GM21381 (cell line): ENCODE measurements at regions not wholly inside any gene's neighbourhood (a gene's known extent, or its start where the extent isn't known, plus 50 kb on each side); places are given as distances from the start of the nearest gene placed in this dataset.
"Not testable (repeated sequence)": the region's sequence is repeated elsewhere in the genome, so short reads cannot be mapped to it uniquely, and the experiment has no call there.

ENCODE experiments used
- ATAC-seq: cut with Tn5 transposase; IDR thresholded peaks from one replicate; pipeline ENCODE4 v1.9.1; 2021; ENCODE audit warnings: mild to moderate bottlenecking, moderate library complexity; ENCODE audit not compliant: unreplicated experiment

DNA sequence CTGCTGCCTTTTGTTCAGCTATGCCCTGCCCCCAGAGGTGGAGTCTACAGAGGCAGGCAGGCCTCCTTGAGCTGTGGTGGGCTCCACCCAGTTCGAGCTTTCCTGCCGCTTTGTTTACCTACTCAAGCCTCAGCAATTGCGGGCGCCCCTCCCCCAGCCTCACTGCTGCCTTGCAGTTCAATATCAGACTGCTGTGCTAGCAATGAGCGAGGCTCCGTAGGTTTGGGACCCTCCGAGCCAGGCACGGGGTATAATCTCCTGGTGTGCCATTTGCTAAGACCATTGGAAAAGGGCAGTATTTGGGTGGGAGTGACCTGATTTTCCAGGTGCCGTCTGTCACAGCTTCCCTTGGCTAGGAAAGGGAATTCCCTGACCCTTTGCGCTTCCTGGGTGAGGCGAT, 51.9 kb downstream of the DIPK2A start:
- ATAC-seq = not testable (repeated sequence)

DNA sequence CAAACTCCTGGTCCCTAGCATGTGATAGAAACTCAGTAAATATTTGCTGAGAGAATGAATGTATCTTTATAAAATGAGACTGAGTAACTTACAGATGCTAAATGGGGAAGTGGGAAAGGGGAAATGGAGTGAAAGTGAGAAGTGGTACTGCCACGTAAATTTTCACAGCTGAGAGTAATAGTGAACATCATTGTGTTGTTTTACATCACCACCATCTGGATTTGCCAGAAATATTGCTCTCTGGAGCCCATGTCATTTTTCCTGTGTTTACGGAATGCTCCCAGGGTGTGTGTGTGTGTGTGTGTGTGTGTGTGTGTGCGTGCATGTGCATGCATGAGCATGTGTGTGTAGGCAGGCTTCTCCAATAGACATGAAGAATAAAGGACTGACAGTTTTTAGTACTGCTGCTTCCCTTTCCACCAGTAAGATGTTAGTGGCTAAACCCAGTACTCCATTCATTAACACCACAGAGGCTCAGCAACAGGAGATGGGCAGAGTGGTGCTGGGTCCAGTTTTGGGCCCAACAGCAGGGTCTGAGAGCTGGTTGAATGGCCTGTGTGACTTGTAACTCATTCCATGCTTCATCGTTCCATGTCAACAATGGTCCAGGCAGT, 57.3 kb downstream of the DIPK2A start:
- peak; percentile 87 for ATAC-seq

DNA sequence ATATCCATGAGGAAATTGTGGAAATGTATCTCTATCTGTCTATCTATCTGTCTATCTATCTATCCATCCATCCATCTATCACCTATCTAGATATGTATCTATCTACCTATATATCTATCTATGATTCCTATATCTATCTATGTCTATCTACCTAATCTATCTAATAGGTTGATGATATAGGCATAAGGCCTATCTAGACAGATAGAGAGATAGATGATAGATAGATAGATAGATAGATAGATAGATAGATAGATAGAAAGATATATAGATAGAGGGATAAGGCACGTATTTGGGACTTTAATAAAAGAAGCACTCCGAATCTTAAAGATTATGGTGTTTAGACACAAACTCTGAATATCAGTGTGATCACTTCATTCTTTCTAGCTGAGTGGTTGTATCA, 58.1 kb downstream of the DIPK2A start:
- ATAC-seq = no peak

DNA sequence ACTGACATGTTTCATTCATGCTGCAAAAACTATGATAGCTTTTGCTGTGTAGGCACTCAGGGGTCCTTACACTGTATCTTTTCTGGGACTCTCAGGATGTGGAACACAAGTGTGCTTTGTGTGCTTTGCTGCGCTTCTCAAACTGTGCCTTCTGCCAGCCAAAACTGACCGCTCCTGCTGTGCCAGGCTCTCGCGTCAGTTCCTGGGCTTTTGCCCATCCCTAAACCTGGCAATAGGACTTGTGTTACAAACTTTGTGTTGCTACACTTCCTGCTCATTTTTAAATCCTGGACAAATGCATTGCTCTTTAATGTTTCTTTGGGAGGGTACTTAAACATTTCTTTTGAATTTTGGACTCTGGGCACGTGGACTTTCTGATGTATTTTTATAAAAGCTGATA, 60.3 kb downstream of the DIPK2A start:
- no peak for ATAC-seq

DNA sequence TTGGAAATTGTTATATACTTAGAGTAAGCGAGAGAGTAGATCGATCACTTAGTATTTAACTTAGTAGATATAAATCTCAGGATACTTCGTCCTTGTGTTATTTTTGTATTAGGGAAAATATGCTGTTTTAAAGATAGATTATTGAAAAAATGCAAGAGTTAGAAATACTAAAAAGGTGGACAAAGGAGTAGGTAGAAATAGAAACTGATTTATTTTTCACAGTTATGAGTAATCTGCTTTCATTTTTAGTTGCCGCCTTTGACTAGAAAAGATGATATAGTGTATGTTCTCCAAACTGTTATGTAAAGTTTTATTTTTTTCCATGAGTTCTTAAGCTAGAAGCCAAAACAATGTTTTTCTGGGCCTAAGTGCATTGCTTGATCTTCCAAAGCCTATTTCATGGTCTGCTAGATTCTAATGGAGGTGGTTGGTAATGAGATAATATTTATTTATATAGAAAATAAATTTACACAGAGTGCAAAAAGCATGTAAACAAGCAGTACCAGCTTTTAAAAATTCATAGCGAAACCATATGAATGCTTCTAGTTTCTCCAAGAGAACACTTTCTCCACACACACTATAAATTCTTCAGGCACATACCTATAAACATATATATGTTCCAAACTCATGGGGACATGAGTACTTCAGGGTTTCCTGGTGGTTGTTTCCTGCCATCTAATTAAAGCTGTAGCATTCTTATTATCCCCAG, 61.1 kb downstream of the DIPK2A start:
- ATAC-seq = peak; percentile 69

DNA sequence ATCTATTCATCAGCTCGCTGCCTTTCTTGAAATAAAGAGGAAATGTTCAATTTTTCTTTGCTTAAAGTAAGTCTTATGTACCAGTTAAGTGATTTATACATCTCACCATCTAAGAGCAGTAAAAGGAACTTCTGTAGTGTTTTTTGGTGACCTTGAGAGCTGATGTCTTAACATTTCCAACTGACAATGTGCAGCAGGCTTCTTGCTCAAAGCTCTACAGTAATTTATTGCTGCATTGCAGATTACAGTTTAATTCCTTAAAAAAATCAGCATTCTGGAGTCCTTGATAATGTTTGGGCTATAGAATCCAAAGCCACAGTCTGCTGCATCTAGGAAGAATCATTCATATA, 61.6 kb downstream of the DIPK2A start:
- ATAC-seq = no peak

DNA sequence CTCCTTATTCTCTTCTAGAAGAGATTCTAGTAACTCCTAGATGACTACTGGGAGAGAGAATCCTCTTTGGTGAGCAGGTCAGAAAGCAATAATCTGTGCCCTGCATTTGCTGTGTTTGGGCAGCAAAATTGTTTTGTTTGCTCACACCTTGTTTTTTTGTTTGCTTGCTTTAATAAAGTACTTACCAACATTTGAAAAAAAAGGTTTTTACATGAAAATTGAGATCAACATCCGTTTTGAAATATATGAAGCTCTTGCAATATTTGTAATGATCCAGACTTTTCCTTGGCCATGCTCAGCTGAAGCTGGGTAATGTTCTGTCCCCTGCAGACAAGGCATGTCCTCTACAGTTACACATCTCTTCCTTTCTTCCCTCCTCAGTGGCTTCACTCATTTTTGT, 62.2 kb downstream of the DIPK2A start:
- ATAC-seq = no peak

DNA sequence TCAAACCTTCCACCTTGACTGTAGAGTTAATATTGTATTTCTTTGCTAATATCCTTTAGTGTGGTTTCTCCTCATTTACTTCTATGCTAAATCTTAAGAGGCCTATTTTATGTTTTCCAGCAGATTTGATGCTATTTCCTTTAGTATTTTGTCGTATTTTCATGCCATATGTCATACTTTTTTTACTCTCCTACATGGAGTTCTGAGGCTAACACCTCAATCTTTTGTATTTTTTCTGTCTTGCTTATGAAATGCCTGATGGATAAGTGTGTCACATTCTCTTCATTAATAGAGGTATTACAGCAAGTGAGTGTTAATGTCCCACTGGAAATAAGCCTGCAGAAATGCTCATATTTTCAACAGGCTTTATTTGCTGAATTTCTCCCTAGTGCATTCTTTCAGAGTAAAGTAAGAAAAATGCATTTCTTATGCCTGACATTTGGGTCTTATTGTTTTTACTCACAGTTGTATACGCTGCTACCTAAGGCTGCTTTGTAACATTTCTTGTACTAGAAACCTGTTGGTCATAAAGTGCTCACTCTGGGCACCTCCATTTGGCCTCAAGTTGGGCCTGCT, 63.2 kb downstream of the DIPK2A start:
- no peak for ATAC-seq

DNA sequence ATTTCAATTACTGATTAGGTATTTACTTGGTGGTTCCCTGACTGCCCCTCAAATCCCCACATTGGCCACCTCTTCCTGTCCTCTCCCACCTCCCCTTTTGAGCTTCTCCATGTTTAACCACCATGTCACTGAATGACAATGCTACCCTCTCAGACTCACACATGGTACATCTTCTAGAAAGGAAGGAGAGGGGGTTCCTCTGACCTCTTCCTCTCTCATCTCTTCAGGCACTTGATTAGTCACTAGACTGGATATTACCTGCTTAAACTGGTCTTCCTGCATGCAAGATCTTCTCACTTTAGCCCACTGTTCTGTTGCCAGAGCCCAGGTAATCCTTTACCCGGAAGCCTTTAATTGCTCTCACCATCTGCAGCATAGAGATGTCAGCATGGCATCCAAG, 64.9 kb downstream of the DIPK2A start:
- ATAC-seq = no peak

DNA sequence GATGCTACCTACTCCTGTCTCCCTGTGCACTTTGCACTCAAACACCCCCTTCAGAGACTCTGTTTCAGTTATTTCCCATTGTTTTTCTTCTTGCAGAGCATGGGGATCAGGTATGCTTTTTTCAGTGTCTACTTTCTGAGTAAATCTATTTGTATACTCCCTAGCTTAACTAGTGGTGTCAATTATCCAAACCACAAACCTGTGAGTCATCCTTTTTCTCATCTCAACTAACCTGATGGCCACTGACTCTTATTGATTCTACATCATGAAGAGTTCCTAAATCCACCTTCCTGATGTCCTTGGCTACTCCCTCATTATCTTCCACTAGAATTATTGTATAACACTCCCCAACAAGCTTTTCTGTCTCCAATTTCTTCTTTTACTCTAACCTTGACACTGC, 68.0 kb downstream of the DIPK2A start:
- no peak for ATAC-seq

DNA sequence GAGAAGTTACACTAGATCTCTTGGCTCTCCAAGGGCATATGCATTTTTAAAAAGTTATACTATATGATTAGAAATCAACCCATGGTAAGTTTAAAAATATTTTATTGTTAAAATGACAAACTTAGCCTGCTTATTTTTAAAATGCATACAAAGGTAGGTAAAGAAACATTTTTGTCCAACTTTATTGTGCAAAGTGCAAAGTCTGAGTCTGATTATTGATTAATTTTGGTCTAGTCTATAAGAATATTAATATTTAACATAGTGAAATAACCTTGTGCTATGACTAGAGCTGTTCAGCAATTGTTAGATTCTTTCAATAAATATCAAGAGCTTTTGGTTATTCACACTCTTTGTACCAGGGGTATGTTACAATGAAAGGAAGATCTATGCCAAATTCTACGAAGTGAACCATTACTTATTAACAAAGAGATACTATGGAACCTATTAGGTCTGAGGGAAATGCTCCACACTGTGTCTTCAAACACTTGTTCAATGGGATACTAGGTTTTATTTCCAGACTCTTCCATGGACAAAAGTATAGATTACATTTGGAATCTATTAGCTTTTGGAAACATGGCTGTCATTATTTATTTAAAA, 70.4 kb downstream of the DIPK2A start:
- ATAC-seq = no peak

DNA sequence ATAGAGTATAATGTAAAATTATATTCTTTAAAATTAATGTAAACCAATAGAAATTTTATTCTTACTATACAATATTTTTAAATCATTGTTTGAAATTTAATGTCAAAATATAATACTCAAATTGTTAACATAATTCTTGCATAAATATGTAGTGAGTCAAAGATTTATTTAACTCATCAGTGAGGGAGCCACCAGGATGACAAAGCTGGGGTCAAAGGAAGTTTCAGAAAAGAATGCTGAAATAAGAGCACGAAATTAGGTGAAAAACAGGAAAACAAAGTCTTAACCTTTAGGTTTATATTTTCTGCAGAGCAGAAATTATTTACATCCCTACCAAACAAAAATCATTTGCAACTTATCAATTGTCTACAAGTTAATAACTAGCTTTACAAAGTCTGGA, 74.1 kb downstream of the DIPK2A start:
- ATAC-seq = no peak

DNA sequence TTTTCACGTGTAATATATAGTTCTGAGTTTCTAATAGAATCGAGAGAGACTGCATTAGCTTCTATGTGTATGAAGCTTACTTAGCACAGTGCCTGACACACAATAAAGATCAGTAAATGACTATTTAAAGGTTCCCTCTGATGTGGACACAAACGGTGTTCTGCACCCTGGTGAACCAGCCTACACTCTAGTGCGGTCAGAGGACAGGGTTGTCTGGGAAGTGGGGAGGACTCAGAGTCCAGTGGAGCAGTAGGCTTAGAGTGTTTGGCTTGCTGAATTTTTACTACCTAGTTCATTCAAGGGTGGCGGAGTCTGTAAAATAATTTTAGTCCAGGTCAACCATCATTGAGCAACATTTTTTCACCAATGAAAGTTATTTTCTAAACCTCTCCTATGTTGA, 77.8 kb downstream of the DIPK2A start:
- ATAC-seq = no peak

DNA sequence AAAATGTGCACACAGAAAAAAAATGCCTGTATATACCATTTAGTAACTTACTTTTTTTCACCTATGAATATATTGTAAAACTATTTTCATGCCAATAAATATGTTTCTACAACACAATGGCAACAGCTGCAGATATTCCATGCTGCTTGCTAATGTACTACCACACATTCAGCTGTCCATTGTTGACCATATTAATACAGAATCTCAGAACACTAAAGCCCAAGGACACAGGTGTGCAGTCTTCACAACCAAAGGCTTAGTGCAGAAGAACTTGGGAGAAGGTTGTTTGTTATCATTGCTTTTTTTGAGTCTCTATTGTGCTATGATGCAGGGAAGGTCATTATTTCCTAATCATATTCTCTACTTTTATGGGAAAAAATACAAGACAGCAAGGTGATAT, 79.6 kb downstream of the DIPK2A start:
- ATAC-seq = no peak

DNA sequence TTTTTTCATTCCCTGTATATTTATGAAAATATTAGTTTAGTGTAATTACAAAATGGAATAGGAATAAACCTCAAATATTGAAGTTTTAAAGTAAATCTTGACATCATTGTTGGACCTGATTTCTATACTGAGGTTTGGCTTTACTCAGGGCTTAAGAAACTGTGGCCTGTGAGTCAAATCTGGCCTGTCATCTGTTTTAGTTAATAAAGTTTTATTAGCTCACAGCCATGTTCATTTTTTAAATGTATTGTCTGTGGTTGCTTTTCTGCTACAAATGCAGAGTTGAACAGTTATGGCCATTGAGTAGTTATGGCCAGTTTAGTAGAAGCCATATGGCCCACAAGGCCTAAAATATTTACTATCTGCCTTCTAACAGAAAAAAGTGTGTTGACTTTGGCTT, 80.7 kb downstream of the DIPK2A start:
- no peak for ATAC-seq

DNA sequence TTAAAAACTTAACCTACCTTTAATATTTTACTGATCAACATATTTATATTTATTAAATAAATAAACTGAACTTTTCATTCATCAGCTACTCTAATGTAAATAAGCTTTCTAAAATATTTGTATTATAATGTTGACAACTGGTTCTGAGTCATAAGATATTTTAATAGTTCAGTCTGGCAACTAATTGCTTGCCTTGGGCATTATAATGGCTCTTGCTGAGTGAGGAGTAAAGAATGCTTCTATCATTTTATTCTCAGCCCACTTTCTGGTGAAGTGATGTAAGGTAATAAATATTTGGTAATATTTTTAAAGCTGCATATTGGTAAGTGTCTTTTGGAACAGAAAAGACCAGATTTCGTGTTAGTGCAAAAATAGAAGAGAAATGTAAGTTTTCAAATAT, 81.5 kb downstream of the DIPK2A start:
- ATAC-seq = no peak

DNA sequence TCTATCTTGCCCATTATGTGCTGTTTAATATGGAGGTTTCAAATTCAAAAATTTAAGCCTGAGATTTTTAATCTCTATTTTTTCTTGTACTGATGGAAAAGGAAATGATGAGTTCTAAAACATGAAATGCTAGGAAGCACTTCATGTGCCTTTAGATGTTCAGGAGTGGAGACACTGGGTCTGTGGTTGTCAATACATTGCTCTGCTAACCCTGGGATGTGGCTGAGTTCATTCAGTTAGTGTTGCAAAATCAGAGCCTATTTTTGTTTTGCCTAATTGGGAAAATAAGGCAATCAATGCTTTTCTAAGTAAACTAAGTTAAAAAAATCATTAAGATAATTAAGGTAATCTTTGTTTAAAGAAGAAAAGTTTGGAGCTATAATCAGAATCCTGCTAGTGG, 83.1 kb downstream of the DIPK2A start:
- no peak for ATAC-seq

DNA sequence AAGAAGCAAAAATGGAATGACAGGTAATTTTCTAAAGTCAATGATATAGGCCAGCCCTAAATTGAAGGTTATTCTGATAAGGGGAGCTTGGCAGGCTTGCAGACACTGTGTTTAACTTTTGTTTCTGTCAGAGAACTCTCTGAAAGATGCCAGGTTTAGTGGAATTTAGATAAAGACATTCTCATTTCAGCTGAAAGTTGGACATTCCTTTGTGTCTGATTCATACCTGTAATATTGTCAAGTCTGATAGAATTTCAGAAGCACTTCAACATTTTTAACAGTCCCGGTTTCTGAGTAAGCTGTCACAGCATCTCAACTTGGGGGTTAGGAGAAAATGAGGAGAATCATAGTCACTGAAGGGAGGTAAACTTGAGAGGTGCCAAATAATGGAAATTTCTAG, 84.0 kb downstream of the DIPK2A start:
- no peak for ATAC-seq

DNA sequence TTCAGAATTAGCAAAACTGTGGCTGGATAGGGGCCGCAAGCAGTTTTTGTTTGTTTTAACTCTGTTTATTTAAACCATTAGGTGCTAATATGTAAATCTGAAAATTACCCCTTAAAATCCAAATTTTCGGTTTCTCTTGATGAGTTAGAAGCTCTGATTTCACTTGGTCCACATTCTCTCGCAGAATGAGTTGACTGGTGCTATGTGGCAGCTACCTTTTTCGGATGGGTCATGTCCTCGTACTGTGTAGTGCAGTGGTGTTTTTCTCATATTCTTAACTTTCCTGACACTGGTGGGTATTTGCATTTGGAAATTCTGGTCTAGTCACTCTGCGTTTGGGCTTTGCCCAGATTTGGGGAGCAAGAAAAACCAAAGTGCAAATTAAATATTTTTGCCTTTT, 87.1 kb downstream of the DIPK2A start:
- no peak for ATAC-seq

DNA sequence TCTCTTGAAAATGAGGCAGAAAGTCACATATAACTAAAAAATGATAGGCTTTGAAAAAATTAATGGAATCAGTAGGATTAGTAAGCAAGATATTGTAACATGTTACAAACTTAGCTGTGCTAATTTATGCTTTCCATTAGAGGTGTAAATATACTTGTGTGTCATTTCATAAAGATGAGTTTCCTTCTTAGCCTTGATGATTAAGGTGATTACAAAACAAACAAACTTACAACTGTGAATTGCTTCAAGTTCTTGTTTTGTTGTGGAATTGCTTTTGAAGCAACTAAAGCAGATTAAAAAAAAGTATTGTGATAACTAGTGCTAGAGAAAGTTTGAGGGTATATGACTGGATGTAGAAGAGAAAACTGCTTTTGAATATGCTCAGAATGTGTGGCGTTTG, 87.9 kb downstream of the DIPK2A start:
- ATAC-seq = no peak

DNA sequence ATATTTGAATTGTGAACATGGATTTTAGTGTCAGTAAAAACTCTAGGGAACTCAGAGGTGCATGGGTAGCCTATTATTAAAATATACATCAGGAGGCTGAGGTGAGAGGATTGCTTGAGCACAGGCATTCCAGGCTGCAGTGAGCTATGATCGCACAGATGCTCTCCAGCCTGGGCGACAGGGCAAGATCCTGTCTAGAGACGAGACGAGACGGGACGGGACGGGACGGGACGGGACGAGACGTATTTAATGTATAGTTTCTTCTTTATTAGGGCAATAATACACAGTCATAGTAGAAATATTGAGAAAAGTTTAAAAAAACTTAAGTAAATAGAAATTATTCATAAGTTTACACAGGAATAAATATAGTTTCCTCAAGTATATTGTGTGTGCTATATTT, 89.3 kb downstream of the DIPK2A start:
- ATAC-seq = no peak

DNA sequence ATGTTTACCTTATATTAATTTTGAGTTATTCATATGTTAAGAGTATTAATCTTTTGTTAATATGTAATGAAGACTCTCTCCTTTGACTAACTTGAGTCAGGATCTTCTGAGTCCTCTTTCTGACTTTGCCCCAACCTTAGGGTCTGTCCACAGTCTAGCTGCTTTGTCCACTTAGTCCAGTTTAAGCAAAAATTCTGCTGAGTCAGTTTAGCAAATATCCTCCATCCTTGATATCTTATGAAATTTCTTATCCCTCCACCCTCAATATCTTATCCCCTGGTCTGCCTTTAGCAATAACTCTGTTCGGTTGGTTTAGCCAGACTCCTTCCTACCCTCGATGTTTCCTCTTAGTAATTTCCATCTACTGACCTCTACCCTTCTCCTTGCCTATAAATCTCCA, 91.7 kb downstream of the DIPK2A start:
- ATAC-seq = no peak
